AG10803 (cell line): ENCODE measurements at regions not wholly inside any gene's neighbourhood (a gene's known extent, or its start where the extent isn't known, plus 50 kb on each side); places are given as distances from the start of the nearest gene placed in this dataset.

Experiments
- DNase-seq: peaks from one replicate; pipeline ENCODE4 v3.0.0; 2010; ENCODE audit warnings: low read depth
- H3K4me3 ChIP-seq: 2 replicates; pipeline ENCODE4 v1.5.1; 2011; ENCODE audit warnings: mild to moderate bottlenecking, low read length, control low read depth
- TF ChIP-seq, protein P1 (sequence below): conservative IDR thresholded peaks from 2 replicates; pipeline ENCODE4 v1.5.1; 2011; ENCODE audit warnings: mild to moderate bottlenecking, low read length, control low read depth, inconsistent platforms

DNA sequence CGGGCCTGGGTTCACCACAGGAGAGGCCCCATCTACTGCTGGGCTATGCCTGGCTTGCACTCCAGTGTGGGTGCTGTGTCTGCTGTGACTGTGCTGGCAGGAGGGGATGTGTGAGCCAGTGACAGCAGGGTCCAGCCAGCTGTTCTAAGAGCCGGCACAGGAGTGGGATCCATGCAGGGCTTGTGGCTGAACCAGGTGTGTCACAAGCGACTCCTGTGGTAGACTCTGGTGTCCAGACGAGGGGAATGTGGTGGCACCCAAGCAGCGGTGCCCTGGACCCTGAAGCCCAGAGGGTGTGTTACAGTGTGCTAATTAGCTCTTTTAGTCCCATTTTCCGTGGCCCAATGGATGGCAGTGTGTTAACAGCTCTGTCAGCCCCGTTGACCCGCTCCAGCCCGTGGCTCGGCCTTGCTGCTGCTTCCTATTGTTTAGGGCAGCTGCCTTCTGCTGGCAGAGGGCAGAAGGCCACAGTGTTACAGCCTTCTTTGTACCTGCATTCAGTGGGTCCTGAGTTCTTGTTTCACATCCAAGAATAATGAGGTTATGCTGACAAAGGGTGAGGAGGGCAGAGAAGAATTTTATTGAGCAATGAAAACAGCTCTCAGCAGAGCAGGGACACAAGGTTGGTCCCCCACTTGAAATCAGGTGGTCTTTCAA is 78.5 kb upstream of the RNU6-1 start:
- no peak for DNase-seq
- TF ChIP-seq, protein P1, sequence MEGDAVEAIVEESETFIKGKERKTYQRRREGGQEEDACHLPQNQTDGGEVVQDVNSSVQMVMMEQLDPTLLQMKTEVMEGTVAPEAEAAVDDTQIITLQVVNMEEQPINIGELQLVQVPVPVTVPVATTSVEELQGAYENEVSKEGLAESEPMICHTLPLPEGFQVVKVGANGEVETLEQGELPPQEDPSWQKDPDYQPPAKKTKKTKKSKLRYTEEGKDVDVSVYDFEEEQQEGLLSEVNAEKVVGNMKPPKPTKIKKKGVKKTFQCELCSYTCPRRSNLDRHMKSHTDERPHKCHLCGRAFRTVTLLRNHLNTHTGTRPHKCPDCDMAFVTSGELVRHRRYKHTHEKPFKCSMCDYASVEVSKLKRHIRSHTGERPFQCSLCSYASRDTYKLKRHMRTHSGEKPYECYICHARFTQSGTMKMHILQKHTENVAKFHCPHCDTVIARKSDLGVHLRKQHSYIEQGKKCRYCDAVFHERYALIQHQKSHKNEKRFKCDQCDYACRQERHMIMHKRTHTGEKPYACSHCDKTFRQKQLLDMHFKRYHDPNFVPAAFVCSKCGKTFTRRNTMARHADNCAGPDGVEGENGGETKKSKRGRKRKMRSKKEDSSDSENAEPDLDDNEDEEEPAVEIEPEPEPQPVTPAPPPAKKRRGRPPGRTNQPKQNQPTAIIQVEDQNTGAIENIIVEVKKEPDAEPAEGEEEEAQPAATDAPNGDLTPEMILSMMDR: no peak
- no peak overlapping the region for H3K4me3 ChIP-seq

DNA sequence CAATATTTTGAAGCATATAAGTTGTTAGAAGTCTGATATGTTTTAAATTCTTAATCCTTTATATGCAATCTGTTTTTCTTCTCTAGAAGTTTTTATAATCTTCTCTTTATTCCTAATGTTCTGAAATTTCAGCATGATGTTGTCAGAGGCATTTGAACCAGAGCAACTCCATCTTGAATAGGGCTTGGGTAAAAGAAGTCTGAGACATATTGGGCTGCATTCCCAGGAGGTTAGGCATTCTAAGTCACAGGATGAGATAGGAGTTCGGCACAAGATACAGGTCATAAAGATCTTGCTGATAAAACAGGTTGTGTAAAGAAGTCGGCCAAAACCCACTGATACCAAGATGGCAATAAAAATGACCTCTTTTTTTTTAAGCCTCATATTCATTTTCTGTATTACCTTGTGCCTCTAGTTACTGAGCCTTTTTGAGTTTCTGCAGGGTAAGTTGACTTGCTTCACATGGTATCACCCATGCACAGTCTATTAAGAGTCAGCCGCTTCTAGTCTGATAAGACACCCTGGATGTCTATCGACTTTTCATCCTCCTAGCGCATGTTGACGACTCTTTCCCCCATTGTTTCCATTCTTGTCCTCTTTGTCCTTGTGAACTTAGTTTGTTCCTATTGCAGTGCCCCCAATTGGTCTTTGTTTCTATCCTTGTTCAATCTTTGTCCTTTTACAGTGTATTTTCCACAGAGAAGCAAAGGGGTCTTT is 80.8 kb upstream of the RNU6-1 start:
- no peak for DNase-seq
- no peak overlapping the region for H3K4me3 ChIP-seq
- TF ChIP-seq, protein P1: no peak

DNA sequence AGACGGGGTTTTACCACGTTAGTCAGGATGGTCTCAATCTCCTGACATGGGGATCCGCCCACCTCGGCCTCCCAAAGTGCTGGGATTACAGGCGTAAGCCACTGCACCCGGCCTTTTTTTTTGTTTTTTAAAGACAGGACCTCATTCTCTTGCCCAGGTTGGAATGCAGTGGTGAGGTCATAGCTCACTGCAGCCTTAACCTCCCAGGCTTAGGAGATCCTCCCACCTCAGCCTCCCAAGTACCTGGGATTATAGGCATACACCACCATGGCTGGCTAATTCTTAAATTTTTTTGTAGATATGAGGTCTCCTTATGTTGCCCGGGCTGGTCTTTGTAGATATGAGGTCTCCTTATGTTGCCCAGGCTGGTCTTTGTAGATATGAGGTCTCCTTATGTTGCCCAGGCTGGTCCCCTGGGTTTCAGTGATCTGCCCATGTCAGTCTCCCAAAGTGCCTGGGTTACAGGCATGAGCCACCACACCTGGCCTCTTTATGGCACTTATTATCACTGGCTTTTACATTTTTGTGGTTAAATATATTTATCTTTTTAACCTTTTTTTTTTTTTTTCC is 82.3 kb upstream of the RNU6-1 start:
- no peak for DNase-seq
- TF ChIP-seq, protein P1: no peak
- no peak overlapping the region for H3K4me3 ChIP-seq

DNA sequence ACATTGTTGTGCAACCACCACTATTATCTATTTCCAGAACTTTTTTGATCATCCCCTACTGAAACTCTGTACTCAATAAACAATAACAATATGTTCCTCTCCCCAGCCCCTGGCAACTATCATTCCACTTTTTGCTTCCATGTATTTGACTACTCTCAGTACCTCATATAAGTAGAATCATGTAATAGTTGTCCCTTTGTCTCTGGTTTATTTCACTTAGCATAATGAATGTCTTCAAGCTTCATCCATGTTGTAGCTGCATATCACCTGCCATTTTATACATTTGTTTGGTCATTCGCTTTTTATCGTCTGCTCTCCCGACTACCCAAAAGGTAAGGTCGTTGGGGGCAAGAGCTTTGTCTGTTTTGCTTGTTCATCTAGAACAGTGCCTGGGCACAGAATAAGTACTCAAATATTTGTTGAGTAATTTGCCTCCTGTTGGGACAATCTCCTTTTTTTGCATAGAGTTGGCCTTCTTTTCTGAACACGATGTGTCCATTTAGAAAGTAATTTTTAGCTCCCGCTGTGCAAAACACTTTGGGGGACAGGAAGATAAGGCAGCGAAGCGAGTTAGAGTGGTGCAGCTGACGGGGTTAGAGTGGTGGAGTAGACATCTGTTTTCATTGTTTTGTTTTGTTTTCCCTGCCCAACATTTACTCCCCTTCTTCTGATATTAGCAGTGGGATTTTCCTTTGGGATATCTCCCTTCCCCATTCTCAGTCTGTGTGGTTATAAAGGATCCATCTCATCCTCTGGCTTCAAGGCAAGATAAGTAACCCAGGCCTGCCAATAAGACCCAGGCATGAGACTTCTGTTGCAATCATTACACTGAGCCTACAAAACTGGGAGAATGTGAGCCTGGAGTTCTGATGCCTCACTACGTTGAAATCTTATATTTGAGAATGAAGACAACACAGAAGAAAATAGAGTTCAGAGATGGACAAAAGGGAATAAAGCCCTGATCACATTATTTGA is 83.4 kb upstream of the RNU6-1 start:
- no peak overlapping the region for H3K4me3 ChIP-seq
- DNase-seq: no peak
- TF ChIP-seq, protein P1: no peak

DNA sequence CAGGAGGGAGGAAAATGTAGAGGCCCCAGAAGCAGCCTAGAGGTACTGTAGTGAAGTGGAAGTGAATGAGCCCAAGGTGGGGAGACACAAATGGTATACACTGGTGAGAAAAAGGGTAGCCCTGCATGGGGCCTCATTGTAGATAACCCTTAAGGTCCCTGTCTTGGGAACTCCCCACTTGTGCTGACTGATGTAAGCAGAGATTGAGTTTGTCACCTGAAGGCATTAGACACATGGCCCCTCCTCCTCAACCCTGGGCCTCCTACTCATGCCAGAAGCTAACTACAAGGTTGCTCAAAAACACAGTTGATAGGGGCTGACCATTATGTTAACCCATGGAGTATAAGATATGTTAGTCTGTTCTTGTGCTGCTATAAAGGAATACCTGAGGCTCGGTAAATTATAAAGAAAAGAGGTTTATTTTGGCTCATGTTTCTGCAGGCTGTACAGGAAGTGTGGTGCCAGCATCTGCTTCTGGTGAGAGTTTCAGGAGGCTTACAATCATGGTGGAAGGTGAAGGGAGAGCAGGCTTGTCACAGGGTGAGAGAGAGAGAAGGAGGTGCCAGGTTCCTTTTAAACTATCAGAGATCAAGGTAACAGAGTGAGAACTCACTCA is 84.6 kb upstream of the RNU6-1 start:
- H3K4me3 ChIP-seq: no peak overlapping the region
- no peak for DNase-seq
- TF ChIP-seq, protein P1: no peak

DNA sequence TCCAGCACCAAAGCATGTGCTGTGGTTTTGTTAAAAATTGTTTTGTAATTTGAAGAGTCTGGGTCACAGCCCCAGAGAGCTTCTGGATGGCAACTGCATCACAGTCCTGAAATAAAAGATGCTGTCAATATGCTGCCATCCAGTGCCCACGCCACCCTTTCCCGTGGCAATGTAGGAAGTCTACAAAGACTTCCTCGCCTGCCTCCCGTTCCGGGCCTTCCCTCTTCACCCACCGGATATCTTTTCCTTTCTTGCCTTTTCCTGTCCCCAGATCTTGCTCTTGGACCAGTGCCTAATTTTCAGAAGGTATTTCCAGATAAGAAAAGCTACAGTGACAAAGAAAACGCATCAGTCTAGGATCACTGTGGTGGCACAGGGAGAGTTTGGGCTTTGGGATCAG is 85.3 kb upstream of the RNU6-1 start:
- no peak overlapping the region for H3K4me3 ChIP-seq
- TF ChIP-seq, protein P1: no peak
- no peak for DNase-seq
